ENCODE measurements at regions not wholly inside any gene's neighbourhood (a gene's known extent, or its start where the extent isn't known, plus 50 kb on each side); places are given as distances from the start of the nearest gene placed in this dataset.
"Not testable (repeated sequence)": the region's sequence is repeated elsewhere in the genome, so short reads cannot be mapped to it uniquely, and the experiment has no call there.

GRCh38 chr2:78754930-78755329 is 270.6 kb upstream of the REG3G start:
- Histone ChIP-seq H3K27ac (ENCODE audit: low read depth in 2 of 2, low read length in 2 of 2) (no peak overlapping the region), H3K4me1 (ENCODE audit: control insufficient read depth in 2 of 2, insufficient read depth in 2 of 2, low read length in 2 of 2) (no peaks in the 10 kb centered on the region), H3K27me3 (ENCODE audit: control insufficient read depth in 2 of 2, insufficient read depth in 2 of 2, low read length in 2 of 2) (no peaks in the 10 kb centered on the region), H3K4me3 (ENCODE audit: low read length in 2 of 2) (no peak overlapping the region), H3K36me3 (ENCODE audit: control insufficient read depth in 2 of 2, insufficient read depth in 2 of 2, low read length in 2 of 2) (no peaks in the 10 kb centered on the region), H3K9me3 (ENCODE audit: control insufficient read depth in 2 of 2, low read length in 2 of 2) (no peaks in the 10 kb centered on the region), H3K9ac (ENCODE audit: low read depth in 1 of 2, low read length in 2 of 2) (no peak overlapping the region)

DNA sequence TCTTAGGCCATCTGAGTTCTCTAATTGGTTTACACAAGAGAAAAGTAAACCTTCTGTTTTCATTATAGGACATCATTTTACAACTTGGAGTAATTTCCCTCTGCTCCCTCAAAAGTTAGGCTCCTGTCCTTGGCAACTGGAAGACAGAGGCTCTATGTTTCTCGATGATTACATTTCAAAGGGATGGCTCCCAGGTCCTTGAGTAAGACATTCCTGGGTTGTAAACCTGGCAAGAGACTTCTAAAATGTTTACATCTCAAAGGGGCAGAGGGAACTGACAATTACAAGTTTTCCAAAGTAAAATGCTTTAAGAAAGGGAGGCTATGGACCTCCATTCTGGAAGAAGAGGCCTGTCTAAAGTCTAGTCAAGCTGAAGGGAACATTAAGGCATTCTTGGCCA is 268.3 kb upstream of the REG3G start:
- Histone ChIP-seq H3K27me3 (ENCODE audit: control insufficient read depth in 2 of 2, insufficient read depth in 2 of 2, low read length in 2 of 2) (no peaks in the 10 kb centered on the region), H3K36me3 (ENCODE audit: control insufficient read depth in 2 of 2, insufficient read depth in 2 of 2, low read length in 2 of 2) (no peaks in the 10 kb centered on the region), H3K4me1 (ENCODE audit: control insufficient read depth in 2 of 2, insufficient read depth in 2 of 2, low read length in 2 of 2) (no peaks in the 10 kb centered on the region), H3K4me3 (ENCODE audit: low read length in 2 of 2) (no peak overlapping the region), H3K27ac (ENCODE audit: low read depth in 2 of 2, low read length in 2 of 2) (no peak overlapping the region), H3K9ac (ENCODE audit: low read depth in 1 of 2, low read length in 2 of 2) (no peak overlapping the region), H3K9me3 (ENCODE audit: control insufficient read depth in 2 of 2, low read length in 2 of 2) (no peaks in the 10 kb centered on the region)

- H3K4me1 ChIP-seq (ENCODE audit: control insufficient read depth in 2 of 2, insufficient read depth in 2 of 2, low read length in 2 of 2), result no peaks in the 10 kb centered on the region
Observed at GRCh38 chr2:78757640-78758039, 267.9 kb upstream of the REG3G start.

DNA sequence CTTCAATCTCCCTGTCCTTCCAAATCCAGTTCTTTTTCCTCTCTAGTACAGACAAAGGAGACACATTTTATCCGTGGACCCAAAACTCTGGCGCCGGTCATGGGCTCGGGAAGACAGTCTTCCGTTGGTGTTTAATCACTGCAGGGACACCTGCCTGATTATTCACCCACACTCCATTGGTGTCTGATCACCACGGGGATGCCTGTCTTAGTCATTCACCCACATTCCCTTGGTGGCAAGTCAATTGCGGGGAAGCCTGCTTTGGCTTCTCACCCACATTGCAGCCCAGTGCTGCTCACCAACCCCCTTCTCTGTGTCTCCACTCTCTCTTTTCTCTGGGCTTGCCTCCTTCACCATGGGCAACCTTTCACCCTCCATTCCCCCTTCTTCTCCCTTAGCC is 266.7 kb upstream of the REG3G start:
- not testable (repeated sequence) for H3K27ac ChIP-seq (ENCODE audit: low read depth in 2 of 2, low read length in 2 of 2); H3K27me3 ChIP-seq (ENCODE audit: control insufficient read depth in 2 of 2, insufficient read depth in 2 of 2, low read length in 2 of 2)

More at GRCh38 chr2:78757640-78758039, 267.9 kb upstream of the REG3G start:
- no peaks in the 10 kb centered on the region for H3K9me3 ChIP-seq (ENCODE audit: control insufficient read depth in 2 of 2, low read length in 2 of 2)
- no peaks in the 10 kb centered on the region for H3K27me3 ChIP-seq (ENCODE audit: control insufficient read depth in 2 of 2, insufficient read depth in 2 of 2, low read length in 2 of 2)
- H3K27ac ChIP-seq (ENCODE audit: low read depth in 2 of 2, low read length in 2 of 2), result no peak overlapping the region
- H3K9ac ChIP-seq (ENCODE audit: low read depth in 1 of 2, low read length in 2 of 2), result no peak overlapping the region
- no peak overlapping the region for H3K4me3 ChIP-seq (ENCODE audit: low read length in 2 of 2)
- H3K36me3 ChIP-seq (ENCODE audit: control insufficient read depth in 2 of 2, insufficient read depth in 2 of 2, low read length in 2 of 2), result no peaks in the 10 kb centered on the region

DNA sequence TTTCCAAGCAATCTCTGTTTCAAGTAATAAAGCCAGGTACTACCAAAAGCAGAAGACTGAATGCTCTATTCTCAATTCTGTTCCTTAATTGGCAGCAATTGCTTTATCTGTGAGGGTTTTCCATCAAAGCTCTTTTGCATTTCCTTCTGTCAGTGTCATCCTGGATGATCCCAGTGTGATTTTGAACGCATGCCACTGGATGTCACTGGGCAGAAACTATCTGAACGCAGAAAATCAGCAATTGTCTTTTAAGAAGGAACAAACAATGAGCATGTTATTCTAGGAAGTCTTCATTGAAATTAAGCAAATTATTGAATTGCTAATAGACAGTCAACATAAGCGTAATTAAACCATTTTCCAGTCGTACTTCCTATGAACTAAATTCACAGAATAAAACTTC is 259.0 kb upstream of the REG3G start:
- H3K9me3 ChIP-seq (ENCODE audit: control insufficient read depth in 2 of 2, low read length in 2 of 2), result no peaks in the 10 kb centered on the region
- H3K4me3 ChIP-seq (ENCODE audit: low read length in 2 of 2), result no peak overlapping the region
- no peaks in the 10 kb centered on the region for H3K36me3 ChIP-seq (ENCODE audit: control insufficient read depth in 2 of 2, insufficient read depth in 2 of 2, low read length in 2 of 2)
- no peak overlapping the region for H3K9ac ChIP-seq (ENCODE audit: low read depth in 1 of 2, low read length in 2 of 2)
- H3K4me1 ChIP-seq (ENCODE audit: control insufficient read depth in 2 of 2, insufficient read depth in 2 of 2, low read length in 2 of 2), result no peaks in the 10 kb centered on the region
- no peak overlapping the region for H3K27ac ChIP-seq (ENCODE audit: low read depth in 2 of 2, low read length in 2 of 2)
- no peaks in the 10 kb centered on the region for H3K27me3 ChIP-seq (ENCODE audit: control insufficient read depth in 2 of 2, insufficient read depth in 2 of 2, low read length in 2 of 2)

More for the DNA sequence above, 266.7 kb upstream of the REG3G start:
- not testable (repeated sequence) for H3K4me1 ChIP-seq (ENCODE audit: control insufficient read depth in 2 of 2, insufficient read depth in 2 of 2, low read length in 2 of 2); H3K9me3 ChIP-seq (ENCODE audit: control insufficient read depth in 2 of 2, low read length in 2 of 2); H3K36me3 ChIP-seq (ENCODE audit: control insufficient read depth in 2 of 2, insufficient read depth in 2 of 2, low read length in 2 of 2); H3K4me3 ChIP-seq (ENCODE audit: low read length in 2 of 2); H3K9ac ChIP-seq (ENCODE audit: low read depth in 1 of 2, low read length in 2 of 2)

DNA sequence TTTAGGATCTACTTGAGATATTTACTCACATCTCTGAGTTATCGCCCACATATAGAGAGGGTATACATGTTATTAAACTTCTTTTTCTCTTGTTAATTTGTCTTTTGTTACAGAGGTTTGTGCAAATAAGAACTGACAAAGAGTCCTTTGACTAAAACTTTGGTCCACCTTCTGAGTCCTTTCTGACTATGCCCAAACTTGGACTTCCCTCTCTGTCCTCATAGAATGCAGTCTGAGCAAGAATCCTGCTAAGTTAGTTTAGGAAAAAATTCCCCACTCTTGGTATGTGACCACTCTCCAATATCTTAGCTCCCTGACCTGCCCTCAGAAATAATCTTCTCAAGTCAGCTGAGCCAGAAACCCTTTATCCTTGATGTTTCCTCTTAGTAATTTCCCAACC is 257.5 kb upstream of the REG3G start:
- no peaks in the 10 kb centered on the region for H3K9me3 ChIP-seq (ENCODE audit: control insufficient read depth in 2 of 2, low read length in 2 of 2)
- H3K27me3 ChIP-seq (ENCODE audit: control insufficient read depth in 2 of 2, insufficient read depth in 2 of 2, low read length in 2 of 2), result no peaks in the 10 kb centered on the region
- no peak overlapping the region for H3K9ac ChIP-seq (ENCODE audit: low read depth in 1 of 2, low read length in 2 of 2)
- no peak overlapping the region for H3K4me3 ChIP-seq (ENCODE audit: low read length in 2 of 2)
- H3K27ac ChIP-seq (ENCODE audit: low read depth in 2 of 2, low read length in 2 of 2), result no peak overlapping the region
- no peaks in the 10 kb centered on the region for H3K36me3 ChIP-seq (ENCODE audit: control insufficient read depth in 2 of 2, insufficient read depth in 2 of 2, low read length in 2 of 2)
- H3K4me1 ChIP-seq (ENCODE audit: control insufficient read depth in 2 of 2, insufficient read depth in 2 of 2, low read length in 2 of 2), result no peaks in the 10 kb centered on the region

- Histone ChIP-seq H3K27me3 (ENCODE audit: control insufficient read depth in 2 of 2, insufficient read depth in 2 of 2, low read length in 2 of 2) (no peaks in the 10 kb centered on the region), H3K9me3 (ENCODE audit: control insufficient read depth in 2 of 2, low read length in 2 of 2) (no peaks in the 10 kb centered on the region), H3K9ac (ENCODE audit: low read depth in 1 of 2, low read length in 2 of 2) (no peak overlapping the region), H3K4me3 (ENCODE audit: low read length in 2 of 2) (no peak overlapping the region), H3K27ac (ENCODE audit: low read depth in 2 of 2, low read length in 2 of 2) (no peak overlapping the region), H3K36me3 (ENCODE audit: control insufficient read depth in 2 of 2, insufficient read depth in 2 of 2, low read length in 2 of 2) (no peaks in the 10 kb centered on the region), H3K4me1 (ENCODE audit: control insufficient read depth in 2 of 2, insufficient read depth in 2 of 2, low read length in 2 of 2) (no peaks in the 10 kb centered on the region)
Observed at GRCh38 chr2:78775291-78775690, 250.2 kb upstream of the REG3G start.

DNA sequence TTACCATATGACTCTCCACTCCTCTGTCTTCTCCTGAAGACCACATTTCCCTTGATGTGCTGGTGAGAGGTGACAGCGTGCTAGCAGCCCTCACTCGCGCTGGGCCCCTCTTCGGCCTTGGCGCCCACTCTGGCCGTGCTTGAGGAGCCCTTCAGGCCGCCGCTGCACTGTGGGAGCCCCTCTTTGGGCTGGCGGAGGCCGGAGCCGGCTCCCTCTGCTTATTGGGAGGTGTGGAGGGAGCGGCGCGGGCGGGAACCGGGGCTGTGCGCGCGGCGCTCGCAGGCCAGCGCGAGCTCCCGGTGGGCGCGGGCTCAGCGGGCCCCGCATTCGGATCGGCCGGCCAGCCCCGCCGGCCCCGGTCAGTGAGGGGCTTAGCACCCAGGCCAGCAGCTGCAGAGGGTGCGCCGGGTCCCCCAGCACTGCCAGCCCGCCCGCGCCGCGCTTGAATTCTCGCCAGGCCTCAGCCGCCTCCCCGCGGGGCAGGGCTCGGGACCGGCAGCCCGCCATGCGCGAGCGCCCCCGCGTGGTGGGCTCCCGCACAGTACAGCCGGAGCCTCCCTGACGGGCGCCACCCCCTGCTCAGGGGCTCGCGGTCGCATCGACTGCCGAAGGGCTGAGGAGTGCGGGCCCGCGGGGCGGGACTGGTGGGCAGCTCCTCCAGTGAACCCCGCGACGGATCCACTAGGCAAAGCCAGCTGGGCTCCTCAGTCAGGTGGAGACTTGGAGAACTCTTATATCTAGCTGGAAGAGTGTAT is 246.6 kb upstream of the REG3G start:
- H3K4me1 ChIP-seq (ENCODE audit: control insufficient read depth in 2 of 2, insufficient read depth in 2 of 2, low read length in 2 of 2), result no peaks in the 10 kb centered on the region
- H3K27me3 ChIP-seq (ENCODE audit: control insufficient read depth in 2 of 2, insufficient read depth in 2 of 2, low read length in 2 of 2), result no peaks in the 10 kb centered on the region
- no peaks in the 10 kb centered on the region for H3K9me3 ChIP-seq (ENCODE audit: control insufficient read depth in 2 of 2, low read length in 2 of 2)
- no peak overlapping the region for H3K27ac ChIP-seq (ENCODE audit: low read depth in 2 of 2, low read length in 2 of 2)
- H3K4me3 ChIP-seq (ENCODE audit: low read length in 2 of 2), result no peak overlapping the region
- H3K36me3 ChIP-seq (ENCODE audit: control insufficient read depth in 2 of 2, insufficient read depth in 2 of 2, low read length in 2 of 2), result no peaks in the 10 kb centered on the region
- H3K9ac ChIP-seq (ENCODE audit: low read depth in 1 of 2, low read length in 2 of 2), result no peak overlapping the region

DNA sequence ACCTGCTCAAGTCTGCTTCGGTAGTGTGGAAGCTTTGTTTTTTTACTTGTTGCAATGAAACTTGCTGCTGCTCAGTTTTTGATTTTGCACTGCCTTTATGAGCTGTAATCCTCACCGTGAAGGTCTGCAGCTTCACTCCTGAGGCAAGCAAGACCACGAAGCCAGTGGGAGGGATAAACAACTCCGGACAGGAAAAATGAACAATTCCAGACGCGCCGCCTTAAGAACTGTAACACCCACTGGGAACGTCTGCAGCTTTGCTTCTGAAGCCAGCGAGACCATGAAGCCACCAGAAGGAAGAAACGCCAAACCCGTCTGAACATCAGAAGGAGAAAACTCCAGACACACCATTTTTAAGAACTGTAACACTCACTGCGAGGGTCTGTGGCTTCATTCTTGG is 245.7 kb upstream of the REG3G start:
- no peak overlapping the region for H3K27ac ChIP-seq (ENCODE audit: low read depth in 2 of 2, low read length in 2 of 2)
- no peaks in the 10 kb centered on the region for H3K36me3 ChIP-seq (ENCODE audit: control insufficient read depth in 2 of 2, insufficient read depth in 2 of 2, low read length in 2 of 2)
- H3K9ac ChIP-seq (ENCODE audit: low read depth in 1 of 2, low read length in 2 of 2), result no peak overlapping the region
- peak overlapping the region in 1 of 2 donors; percentile 4 for H3K4me3 ChIP-seq (ENCODE audit: low read length in 2 of 2)
- H3K27me3 ChIP-seq (ENCODE audit: control insufficient read depth in 2 of 2, insufficient read depth in 2 of 2, low read length in 2 of 2), result no peaks in the 10 kb centered on the region
- H3K9me3 ChIP-seq (ENCODE audit: control insufficient read depth in 2 of 2, low read length in 2 of 2), result no peaks in the 10 kb centered on the region
- H3K4me1 ChIP-seq (ENCODE audit: control insufficient read depth in 2 of 2, insufficient read depth in 2 of 2, low read length in 2 of 2), result no peaks in the 10 kb centered on the region

- Histone ChIP-seq H3K27ac (ENCODE audit: low read depth in 2 of 2, low read length in 2 of 2) (no peak overlapping the region), H3K36me3 (ENCODE audit: control insufficient read depth in 2 of 2, insufficient read depth in 2 of 2, low read length in 2 of 2) (no peaks in the 10 kb centered on the region)
Observed at GRCh38 chr2:78780256-78780655, 245.2 kb upstream of the REG3G start.

More at GRCh38 chr2:78780256-78780655, 245.2 kb upstream of the REG3G start:
- Histone ChIP-seq H3K27me3 (ENCODE audit: control insufficient read depth in 2 of 2, insufficient read depth in 2 of 2, low read length in 2 of 2) (no peaks in the 10 kb centered on the region), H3K4me1 (ENCODE audit: control insufficient read depth in 2 of 2, insufficient read depth in 2 of 2, low read length in 2 of 2) (no peaks in the 10 kb centered on the region), H3K9me3 (ENCODE audit: control insufficient read depth in 2 of 2, low read length in 2 of 2) (no peaks in the 10 kb centered on the region), H3K9ac (ENCODE audit: low read depth in 1 of 2, low read length in 2 of 2) (no peak overlapping the region), H3K4me3 (ENCODE audit: low read length in 2 of 2) (peak overlapping the region in 1 of 2 donors; percentile 4)
